HFF-Myc (cell line): ENCODE measurements at regions not wholly inside any gene's neighbourhood (a gene's known extent, or its start where the extent isn't known, plus 50 kb on each side); places are given as distances from the start of the nearest gene placed in this dataset.
"Not testable (repeated sequence)": the region's sequence is repeated elsewhere in the genome, so short reads cannot be mapped to it uniquely, and the experiment has no call there.

Source experiments
- DNase-seq: peaks from one replicate; pipeline ENCODE4 v3.0.0-alpha.2; 2011; ENCODE audit warnings: low read depth; ENCODE audit errors: extremely low read depth
- H3K4me3 ChIP-seq: replicated peaks from 2 replicates; pipeline ENCODE4 v1.5.1; 2011; ENCODE audit warnings: low read depth, mild to moderate bottlenecking, control low read depth, low read length

GRCh38 chr2:91659189-91659916 is 2967.9 kb downstream of the RPIA start:
- H3K4me3 ChIP-seq: peak overlapping the region; percentile 21; the same call in 1 of the 2 replicates

GRCh38 chr2:91659917-91660275 is 2968.4 kb downstream of the RPIA start:
- DNase-seq, H3K4me3 ChIP-seq: not testable (repeated sequence)

More at GRCh38 chr2:91659189-91659916, 2967.9 kb downstream of the RPIA start:
- not testable (repeated sequence) for DNase-seq

GRCh38 chr2:91667341-91667740 is 2975.9 kb downstream of the RPIA start:
- not testable (repeated sequence) for H3K4me3 ChIP-seq, DNase-seq

GRCh38 chr2:91685541-91685940 is 2994.1 kb downstream of the RPIA start:
- DNase-seq, H3K4me3 ChIP-seq: not testable (repeated sequence)

GRCh38 chr2:91686046-91686445 is 2994.6 kb downstream of the RPIA start:
- not testable (repeated sequence) for H3K4me3 ChIP-seq, DNase-seq
